ENCODE measurements at regions not wholly inside any gene's neighbourhood (a gene's known extent, or its start where the extent isn't known, plus 50 kb on each side); places are given as distances from the start of the nearest gene placed in this dataset.

- DNase-seq, result no peak
Observed at GRCh38 chr10:2949221-2949947, 118.0 kb upstream of the PFKP start.

GRCh38 chr10:2948127-2948854 lies 119.1 kb upstream of the PFKP start:
- no peak for DNase-seq

- DNase-seq, result no peak
Observed at GRCh38 chr10:2944788-2945187, 122.6 kb upstream of the PFKP start.

DNA sequence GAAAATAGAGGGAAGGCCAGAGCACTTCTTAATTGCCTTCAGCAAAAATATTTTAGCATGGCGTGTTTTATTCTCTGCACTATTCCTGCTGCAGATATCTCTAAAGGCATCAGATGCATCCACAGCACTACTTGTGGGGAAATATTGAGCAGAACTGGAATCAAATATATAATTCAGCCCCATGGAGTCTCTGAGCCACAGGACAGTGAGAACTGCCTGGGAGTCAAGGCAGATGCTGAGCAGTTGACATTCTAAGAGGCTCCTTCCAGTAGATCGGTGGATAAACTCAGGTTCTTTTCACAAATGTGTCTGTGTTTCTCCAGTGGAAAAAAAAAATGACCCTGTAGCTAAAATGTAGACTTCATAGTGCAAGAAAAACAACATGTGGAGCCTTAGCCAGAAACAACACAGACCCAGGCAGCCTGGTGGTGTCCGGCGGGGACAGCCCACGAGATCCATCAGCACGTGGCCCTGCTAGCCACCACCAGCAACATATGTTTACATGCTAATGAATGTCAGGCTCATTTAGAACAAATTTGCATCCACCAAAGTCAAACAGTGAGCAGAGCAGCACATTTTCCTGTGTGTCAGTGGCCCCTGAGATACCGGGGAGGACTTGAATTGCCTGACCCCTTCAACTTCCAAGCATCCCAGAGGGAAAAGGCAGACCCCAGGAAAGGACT lies 123.3 kb upstream of the PFKP start:
- no peak for DNase-seq

- no peak for DNase-seq
Observed at GRCh38 chr10:2942938-2943337, 124.4 kb upstream of the PFKP start.

DNA sequence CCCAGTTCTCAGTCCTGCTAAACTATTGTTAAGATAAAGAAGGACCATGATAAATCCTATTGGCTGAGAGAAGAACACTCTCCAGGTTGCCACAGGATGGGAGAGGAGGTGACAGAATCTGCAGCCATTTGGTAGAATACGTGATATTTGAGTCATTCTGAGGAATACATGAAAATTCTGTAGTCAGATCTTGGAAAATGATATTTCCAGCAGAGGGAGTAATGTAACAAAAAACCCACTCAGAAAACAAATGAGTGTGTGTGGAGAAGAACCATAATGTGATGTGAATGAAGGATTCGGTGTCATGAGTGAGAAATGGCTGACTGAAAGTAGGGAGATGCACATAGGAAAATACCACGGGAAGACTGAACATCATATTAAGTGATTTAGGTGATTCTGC lies 128.5 kb upstream of the PFKP start:
- no peak for DNase-seq

GRCh38 chr10:2936816-2937215 lies 130.5 kb upstream of the PFKP start:
- no peak for DNase-seq

DNA sequence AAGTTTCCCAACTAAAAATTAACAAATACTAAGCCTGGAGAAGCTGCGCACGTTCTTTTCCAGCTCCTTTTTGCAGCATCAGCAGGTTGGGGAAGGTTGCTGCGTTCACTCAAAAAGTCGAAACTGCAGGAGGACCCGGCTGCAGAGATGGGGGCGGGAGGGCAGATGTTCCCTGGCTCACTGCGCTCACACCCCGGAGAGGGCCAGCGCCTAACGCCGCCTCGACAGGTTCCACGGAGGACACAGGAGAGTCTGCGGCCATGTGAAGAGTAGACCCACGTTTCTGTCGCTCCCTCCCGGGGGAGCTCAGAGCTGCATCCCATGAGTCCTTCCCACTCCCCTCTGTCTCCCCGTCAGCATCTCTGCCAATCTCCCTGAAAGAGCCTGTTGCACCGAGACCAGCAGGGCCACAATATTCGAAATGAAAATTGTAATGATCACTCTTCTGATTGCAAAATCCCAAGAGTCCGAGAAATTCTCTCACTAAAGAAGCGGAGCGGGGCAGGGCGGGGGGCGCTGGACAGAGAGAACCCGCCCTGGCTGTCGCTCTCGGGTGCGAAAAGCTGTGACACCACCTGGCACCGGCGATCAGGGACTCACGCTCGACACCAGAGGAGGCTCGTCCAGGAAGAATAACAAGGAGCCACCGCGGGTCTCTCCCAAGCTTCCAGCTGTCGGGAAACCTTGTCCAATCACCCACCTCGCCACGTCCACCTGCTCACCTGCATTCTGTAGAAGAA lies 131.5 kb upstream of the PFKP start:
- DNase-seq, result no peak

DNA sequence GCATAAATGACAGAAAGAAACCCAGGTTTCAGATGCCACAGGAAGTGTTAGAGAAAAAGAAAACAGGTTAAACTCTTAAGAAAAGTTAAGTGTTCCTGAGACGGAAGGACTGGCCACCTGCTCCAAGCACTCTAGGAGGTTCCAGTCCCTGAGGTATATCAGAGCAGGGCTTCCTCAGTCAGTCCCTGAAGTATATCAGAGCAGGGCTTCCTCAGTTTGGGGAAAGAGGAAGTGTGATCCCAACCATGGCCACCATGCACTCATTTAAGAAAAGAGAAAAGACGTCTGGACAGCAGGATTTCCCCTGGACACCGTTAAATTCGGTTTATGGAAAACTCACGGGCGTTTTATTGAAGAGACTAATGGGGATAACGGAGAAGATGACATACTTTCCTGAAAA lies 133.4 kb upstream of the PFKP start:
- peak; percentile 16 for DNase-seq

- no peak for DNase-seq
Observed at GRCh38 chr10:2933519-2933918, 133.8 kb upstream of the PFKP start.

DNA sequence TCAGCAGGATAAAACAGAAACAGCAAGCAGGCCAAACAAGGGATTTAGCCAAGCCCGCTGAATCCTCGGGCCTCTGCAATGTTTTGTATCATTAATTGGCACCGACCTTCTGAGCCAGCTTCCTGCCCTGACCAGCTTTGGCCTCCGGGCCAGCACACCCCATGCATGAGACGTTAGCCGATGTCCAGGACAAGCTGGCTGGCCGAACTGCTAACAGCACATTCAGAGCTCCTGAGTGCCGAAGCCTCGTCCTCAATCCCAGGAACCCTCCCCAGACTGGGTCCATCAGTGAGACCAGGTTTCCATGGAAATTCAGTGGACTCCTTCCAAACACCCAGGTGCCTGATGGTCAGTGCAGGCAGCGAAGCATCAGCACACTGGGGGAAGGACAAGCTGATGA lies 134.3 kb upstream of the PFKP start:
- no peak for DNase-seq

GRCh38 chr10:2929480-2930258 lies 137.7 kb upstream of the PFKP start:
- DNase-seq, result no peak

DNA sequence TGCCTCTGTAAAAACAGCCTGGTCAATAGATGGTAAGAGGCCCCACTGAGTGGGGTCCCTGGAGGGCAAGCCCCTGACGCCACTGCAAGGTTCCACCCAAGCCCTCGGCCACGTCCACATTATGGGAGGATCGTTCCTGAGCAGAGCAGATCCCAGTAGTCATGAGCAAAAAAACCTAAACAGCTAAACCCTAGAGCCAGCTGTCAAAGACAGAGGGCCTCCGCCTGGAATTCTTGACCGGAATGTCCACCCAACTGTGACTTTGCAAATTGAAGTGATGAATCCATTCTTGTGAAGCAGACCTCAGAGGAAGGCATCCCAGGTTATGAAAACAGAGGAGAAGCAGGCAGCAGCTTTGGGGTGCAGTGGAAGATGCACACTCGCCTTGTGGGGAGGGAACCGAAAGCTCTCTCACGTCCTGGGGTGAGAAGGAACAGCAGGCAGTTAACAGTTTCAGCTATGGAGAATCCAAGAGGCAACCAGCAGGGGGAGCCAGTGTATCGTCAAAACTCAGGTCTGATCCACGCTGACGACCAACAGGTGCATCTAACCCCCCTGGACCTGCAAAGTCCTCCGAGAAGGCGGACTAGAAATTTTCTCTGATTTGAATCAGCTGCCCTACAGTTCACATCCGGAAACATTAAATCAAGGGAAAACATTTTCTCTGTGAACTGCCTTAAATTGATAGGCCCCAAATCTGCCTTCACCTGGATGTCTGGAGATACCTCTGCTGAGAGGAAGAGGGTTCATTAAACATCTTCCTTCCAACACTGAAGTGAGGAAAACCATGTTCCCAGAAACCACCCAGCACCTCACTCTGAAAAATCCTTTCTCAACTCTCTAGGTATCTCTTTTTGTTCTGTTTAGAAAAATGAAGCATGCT lies 139.1 kb upstream of the PFKP start:
- peak; percentile 74 for DNase-seq

DNA sequence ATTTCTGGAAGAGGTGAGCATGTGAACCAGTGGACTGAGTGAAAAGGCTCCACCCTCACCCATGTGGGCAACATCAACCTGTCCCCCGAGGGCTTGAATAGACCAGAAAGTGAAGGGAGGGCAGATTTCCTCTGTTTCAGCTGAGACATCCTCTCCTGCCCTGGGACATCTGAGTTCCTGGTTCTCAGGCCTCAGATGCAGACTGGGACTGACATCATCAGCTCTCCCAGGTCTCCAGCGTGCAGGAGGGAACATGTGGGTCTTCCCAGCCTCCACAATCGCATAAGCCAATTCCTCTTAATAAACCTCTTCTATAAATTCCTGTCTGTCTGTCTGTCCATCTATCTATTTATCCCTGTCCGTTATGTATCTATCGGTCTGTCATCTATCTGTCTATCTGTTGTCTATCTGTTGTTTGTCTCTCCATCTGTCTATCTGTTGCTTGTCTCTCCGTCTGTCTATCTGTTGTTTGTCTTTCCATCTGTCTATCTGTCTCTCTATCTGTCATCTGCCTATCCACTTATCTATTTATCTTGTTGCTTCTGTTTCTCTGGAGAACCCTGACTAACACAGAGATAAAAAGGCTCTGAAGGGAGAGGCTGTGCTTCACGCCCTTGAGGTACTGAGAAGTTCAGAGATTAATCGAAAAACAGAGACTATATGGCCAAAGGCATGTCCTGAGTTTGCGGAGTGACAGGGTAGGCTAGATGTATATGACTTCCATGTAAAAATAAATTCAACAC lies 140.3 kb upstream of the PFKP start:
- no peak for DNase-seq

DNA sequence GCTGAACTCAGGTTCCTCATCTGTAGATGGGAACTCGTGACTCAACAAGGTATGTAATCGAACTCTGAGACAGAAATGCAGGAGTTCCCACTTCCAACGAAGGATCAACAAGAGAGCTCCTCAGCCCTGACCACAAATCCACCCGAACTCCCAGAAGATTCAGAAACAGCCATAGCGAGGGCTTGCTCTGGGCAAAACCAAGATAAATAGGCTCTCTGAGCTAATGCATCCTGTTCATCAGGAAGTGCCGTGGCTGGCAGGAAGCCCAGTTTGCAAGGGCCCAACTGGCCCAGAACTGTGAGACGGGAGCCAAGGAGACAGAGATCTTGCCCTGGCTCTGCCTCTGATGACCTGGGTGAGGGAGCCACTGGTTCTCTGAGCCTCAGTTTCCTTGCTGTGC lies 141.7 kb upstream of the PFKP start:
- DNase-seq, result peak; percentile 8

- DNase-seq, result no peak
Observed at GRCh38 chr10:2924431-2924830, 142.9 kb upstream of the PFKP start.

GRCh38 chr10:2921956-2922680 lies 145.2 kb upstream of the PFKP start:
- no peak for DNase-seq

DNA sequence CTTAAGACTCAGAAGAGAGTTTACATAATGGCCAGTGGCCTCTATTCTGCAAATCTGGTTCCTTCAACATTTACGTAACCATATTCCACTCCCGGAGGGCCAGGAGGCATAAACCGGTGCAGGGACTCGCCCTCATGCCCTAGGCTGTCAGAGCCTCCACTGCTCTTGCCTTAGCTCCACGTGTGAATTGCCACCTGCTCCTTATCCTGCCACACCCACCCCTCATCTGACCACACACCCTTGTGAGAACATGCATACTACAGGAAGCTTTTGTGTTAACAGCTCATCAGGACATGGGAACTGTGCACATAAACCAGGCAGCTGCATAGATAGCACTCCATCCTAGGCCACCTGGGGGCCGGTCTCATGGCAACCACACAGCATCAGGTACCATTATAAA lies 146.7 kb upstream of the PFKP start:
- no peak for DNase-seq

- no peak for DNase-seq
Observed at GRCh38 chr10:2920168-2920567, 147.2 kb upstream of the PFKP start.

DNA sequence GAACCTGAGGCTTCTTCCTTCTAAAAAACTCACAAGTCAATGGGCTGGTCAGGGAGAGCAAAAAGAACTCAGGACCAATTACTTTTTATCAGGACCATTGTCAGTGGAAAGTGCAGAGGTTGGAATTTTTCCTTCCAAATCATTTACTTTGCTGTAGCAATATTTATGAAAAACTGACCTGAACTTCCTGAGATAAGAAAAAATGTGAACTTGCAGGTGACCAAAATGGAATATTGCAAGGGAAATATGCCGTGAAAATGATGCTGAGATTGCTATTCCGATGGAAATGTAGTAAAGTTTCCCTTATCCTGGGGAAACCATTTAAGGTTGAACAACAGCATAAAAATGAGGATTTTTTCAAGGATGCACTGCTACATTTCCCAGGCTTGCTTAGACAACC lies 148.3 kb upstream of the PFKP start:
- DNase-seq, result no peak
